ENCODE measurements at regions not wholly inside any gene's neighbourhood (a gene's known extent, or its start where the extent isn't known, plus 50 kb on each side); places are given as distances from the start of the nearest gene placed in this dataset.
"Not testable (repeated sequence)": the region's sequence is repeated elsewhere in the genome, so short reads cannot be mapped to it uniquely, and the experiment has no call there.

DNA sequence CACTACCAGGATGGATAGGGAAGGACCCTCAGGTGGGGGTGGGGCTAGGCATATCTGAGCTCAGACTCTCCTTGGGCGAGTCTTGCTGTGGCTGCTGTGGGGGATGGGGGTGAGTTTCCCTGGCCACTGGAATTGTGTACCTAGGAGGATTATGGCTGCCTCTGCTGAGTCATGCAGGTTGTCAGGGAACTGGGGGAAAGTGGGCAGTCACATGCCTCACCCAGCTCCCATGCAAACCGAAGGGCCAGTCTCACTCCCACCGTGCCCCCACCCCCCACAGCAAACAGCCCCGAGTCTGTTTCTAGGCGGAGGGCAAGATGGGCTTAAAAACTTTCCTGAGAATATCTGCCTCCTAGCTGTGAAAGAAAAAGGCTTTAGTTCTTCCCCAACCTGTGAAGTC is 210.3 kb upstream of the FERMT1 start:
- no peaks in the 10 kb centered on the region for H3K36me3 ChIP-seq
- H3K9me3 ChIP-seq: no peaks in the 10 kb centered on the region
- no peak for DNase-seq (ENCODE audit: low spot score in 2 of 2)
- no peaks in the 10 kb centered on the region for H3K4me1 ChIP-seq
- no peak for TF ChIP-seq POLR2A (IDR thresholded peaks at IDR 0.05)
- TF ChIP-seq, protein P1, sequence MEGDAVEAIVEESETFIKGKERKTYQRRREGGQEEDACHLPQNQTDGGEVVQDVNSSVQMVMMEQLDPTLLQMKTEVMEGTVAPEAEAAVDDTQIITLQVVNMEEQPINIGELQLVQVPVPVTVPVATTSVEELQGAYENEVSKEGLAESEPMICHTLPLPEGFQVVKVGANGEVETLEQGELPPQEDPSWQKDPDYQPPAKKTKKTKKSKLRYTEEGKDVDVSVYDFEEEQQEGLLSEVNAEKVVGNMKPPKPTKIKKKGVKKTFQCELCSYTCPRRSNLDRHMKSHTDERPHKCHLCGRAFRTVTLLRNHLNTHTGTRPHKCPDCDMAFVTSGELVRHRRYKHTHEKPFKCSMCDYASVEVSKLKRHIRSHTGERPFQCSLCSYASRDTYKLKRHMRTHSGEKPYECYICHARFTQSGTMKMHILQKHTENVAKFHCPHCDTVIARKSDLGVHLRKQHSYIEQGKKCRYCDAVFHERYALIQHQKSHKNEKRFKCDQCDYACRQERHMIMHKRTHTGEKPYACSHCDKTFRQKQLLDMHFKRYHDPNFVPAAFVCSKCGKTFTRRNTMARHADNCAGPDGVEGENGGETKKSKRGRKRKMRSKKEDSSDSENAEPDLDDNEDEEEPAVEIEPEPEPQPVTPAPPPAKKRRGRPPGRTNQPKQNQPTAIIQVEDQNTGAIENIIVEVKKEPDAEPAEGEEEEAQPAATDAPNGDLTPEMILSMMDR (IDR thresholded peaks at IDR 0.05): no peak
- TF ChIP-seq EP300 (IDR thresholded peaks at IDR 0.05): no peak
- TF ChIP-seq POLR2AphosphoS5 (IDR thresholded peaks at IDR 0.05): no peak
- no peak overlapping the region for H3K4me3 ChIP-seq
- H3K27me3 ChIP-seq: no peaks in the 10 kb centered on the region
- WGBS: 74% methylated on average over 4 of the region's 5 CpGs
- H3K27ac ChIP-seq: no peak overlapping the region

DNA sequence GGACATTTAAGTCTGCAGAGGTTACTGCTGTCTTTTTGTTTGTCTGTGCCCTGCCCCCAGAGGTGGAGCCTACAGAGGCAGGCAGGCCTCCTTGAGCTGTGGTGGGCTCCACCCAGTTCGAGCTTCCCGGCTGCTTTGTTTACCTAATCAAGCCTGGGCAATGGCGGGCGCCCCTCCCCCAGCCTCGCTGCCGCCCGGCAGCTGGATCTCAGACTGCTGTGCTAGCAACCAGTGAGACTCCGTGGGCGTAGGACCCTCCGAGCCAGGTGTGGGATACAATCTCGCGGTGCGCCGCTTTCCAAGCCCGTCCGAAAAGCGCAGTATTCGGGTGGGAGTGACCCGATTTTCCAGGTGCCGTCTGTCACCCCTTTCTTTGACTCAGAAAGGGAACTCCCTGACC is 198.4 kb upstream of the FERMT1 start:
- WGBS: 100% methylated on average over 10 of the region's 20 CpGs
- not testable (repeated sequence) for H3K4me3 ChIP-seq; H3K27me3 ChIP-seq; H3K4me1 ChIP-seq; H3K36me3 ChIP-seq; DNase-seq (ENCODE audit: low spot score in 2 of 2); H3K9me3 ChIP-seq; H3K27ac ChIP-seq

DNA sequence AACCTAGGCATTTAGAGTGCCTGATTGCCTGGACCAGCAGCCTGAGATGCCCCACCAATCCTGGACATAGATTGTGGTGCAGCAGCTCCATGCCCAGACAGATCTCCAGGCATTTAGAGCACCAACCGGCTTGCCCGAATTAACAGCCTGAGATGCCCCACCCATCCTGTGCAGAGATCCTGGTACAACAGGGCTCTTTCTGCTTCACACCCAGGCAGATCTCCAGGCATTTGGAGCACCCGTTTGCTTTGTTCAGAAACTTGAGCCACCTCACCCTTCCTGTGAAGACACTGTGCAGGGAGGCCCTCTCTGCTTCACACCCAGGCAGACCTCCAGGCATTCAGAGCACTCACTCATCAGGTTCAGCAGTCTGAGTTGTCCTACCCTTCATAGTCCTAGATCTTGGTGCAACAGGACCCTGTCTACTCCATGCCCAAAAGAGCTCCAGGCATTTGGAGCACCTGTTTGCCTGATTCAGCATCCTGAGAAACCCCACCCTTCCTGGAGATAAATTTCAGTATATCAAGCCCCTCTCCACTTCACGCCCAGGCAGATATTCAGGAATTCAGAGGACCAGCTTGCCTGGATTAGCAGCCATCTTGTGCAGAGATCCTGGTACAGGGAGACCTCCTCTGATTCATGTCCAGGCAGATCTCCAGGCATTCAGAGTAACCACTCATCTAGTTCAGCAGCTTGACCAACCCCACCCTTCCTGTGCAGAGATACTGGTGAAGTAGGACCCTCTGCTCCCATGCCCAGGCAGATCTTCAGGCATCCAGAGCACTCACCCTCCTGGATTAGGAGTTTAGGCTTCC is 189.2 kb upstream of the FERMT1 start:
- Histone ChIP-seq H3K27me3 (no peaks in the 10 kb centered on the region), H3K4me3 (no peak overlapping the region), H3K9me3 (no peaks in the 10 kb centered on the region), H3K4me1 (no peaks in the 10 kb centered on the region), H3K27ac (no peak overlapping the region), H3K36me3 (no peaks in the 10 kb centered on the region)
- DNase-seq (ENCODE audit: low spot score in 2 of 2): no peak
- TF ChIP-seq EP300 (IDR thresholded peaks at IDR 0.05) (no peak), POLR2A (IDR thresholded peaks at IDR 0.05) (no peak), POLR2AphosphoS5 (IDR thresholded peaks at IDR 0.05) (no peak)
- TF ChIP-seq, protein P1 (IDR thresholded peaks at IDR 0.05): no peak
- 93% methylated on average over 4 of the region's 4 CpGs for WGBS

DNA sequence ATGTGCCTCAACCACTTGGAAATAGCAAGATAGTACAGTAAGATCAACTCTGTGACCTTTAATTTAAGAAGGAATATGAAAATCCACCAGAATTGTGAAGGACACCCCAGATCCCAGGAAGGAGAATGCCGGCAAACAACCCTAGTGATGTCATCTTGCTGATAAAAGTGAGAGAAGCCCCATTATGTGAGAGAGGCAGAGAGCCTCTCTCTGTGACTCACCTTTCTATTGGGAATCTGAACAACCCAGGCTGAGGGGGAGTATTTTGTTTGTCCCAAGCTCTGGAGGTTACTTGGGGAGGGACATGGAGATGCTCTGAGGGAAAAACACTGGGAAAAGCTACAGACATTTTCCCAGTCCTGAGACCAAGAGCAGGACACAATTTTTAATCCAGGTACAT is 188.3 kb upstream of the FERMT1 start:
- H3K27ac ChIP-seq: no peak overlapping the region

DNA sequence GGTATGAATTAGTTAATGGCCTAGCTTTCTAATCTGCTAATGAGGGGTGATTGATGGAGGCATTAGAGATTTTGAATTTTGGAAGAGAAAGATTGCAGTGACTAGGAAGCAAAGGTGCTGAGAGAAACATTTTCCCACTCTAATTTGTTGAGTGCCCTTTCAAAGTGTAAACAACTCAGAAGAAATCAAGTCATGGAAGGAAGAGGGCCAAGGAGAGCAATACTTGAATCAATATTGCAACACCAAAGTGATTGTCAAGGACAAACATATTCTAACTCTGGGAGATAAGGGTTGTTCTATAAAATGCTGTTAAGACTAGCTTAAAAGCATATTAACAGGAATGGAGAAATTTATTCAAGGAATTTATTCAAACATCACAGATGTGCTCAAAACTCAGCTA is 182.7 kb upstream of the FERMT1 start:
- H3K4me1 ChIP-seq: no peaks in the 10 kb centered on the region
- H3K27ac ChIP-seq: no peak overlapping the region
- H3K9me3 ChIP-seq: no peaks in the 10 kb centered on the region
- no peaks in the 10 kb centered on the region for H3K36me3 ChIP-seq
- H3K27me3 ChIP-seq: no peaks in the 10 kb centered on the region
- DNase-seq (ENCODE audit: low spot score in 2 of 2): no peak
- H3K4me3 ChIP-seq: no peak overlapping the region
- no peak for TF ChIP-seq POLR2A (IDR thresholded peaks at IDR 0.05)
- TF ChIP-seq EP300 (IDR thresholded peaks at IDR 0.05): no peak
- TF ChIP-seq, protein P1 (IDR thresholded peaks at IDR 0.05): no peak
- TF ChIP-seq POLR2AphosphoS5 (IDR thresholded peaks at IDR 0.05): no peak

More for the DNA sequence above, 188.3 kb upstream of the FERMT1 start:
- Histone ChIP-seq H3K36me3 (no peaks in the 10 kb centered on the region), H3K9me3 (no peaks in the 10 kb centered on the region), H3K4me1 (no peaks in the 10 kb centered on the region), H3K27me3 (no peaks in the 10 kb centered on the region), H3K4me3 (no peak overlapping the region)
- 71% methylated on average over 1 of the region's 1 CpG for WGBS
- DNase-seq (ENCODE audit: low spot score in 2 of 2): no peak
- TF ChIP-seq, protein P1 (IDR thresholded peaks at IDR 0.05): no peak
- no peak for TF ChIP-seq EP300 (IDR thresholded peaks at IDR 0.05)
- TF ChIP-seq POLR2AphosphoS5 (IDR thresholded peaks at IDR 0.05): no peak
- TF ChIP-seq POLR2A (IDR thresholded peaks at IDR 0.05): no peak

DNA sequence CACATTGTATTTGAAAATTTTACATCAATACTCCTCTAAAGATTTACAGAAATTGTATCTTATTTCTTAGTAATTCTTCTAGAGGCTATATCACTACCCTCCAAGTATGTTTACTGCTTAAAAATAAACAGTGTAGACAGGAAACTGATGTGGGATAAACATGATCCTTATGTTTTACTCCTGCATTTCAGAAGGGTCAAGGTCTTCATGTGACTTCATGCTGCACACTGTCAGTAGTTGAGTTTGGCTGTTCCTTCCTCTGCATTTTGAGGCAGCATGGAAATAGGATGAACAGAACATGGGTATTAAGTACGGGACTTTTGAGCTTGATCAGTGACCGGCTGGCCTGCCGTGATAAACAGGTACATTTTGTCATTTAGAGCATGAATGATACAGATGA is 179.2 kb upstream of the FERMT1 start:
- WGBS: 92% methylated on average over 3 of the region's 3 CpGs
- no peak for DNase-seq (ENCODE audit: low spot score in 2 of 2)
- Histone ChIP-seq H3K4me3 (no peak overlapping the region), H3K36me3 (no peaks in the 10 kb centered on the region), H3K9me3 (no peaks in the 10 kb centered on the region), H3K27me3 (no peaks in the 10 kb centered on the region), H3K27ac (no peak overlapping the region), H3K4me1 (no peaks in the 10 kb centered on the region)
- TF ChIP-seq, protein P1 (IDR thresholded peaks at IDR 0.05): no peak
- TF ChIP-seq EP300 (IDR thresholded peaks at IDR 0.05): no peak
- TF ChIP-seq POLR2A (IDR thresholded peaks at IDR 0.05): no peak
- TF ChIP-seq POLR2AphosphoS5 (IDR thresholded peaks at IDR 0.05): no peak

All from suprapubic skin (tissue), 4 donors.